RWPE1 (cell line): ENCODE measurements at regions not wholly inside any gene's neighbourhood (a gene's known extent, or its start where the extent isn't known, plus 50 kb on each side); places are given as distances from the start of the nearest gene placed in this dataset.

Source experiments
- CTCF ChIA-PET: fragments of 350-600 bp; sonication (Branson Sonifier 250); formaldehyde crosslinking; extraction: SDS; loops from one replicate; lab custom pipeline; 2021; lab: Yijun Ruan, JAX
- POLR2A ChIA-PET: fragments of 400-600 bp; formaldehyde crosslinking; extraction: SDS; loops from one replicate; lab custom pipeline; 2020; ENCODE audit warnings: antibody characterized with exemption; ENCODE audit not compliant: low non-redundant PET; lab: Yijun Ruan, JAX
- DNase-seq: peaks from one replicate; pipeline ENCODE4 v3.0.0; 2012; ENCODE audit warnings: low spot score
- H3K27ac ChIP-seq: fragments of 450-650 bp; 2 replicates; pipeline ENCODE4 v1.5.1; 2017
- TF ChIP-seq, protein P1 (sequence below): fragments of 450-650 bp; conservative IDR thresholded peaks from 2 replicates; pipeline ENCODE4 v1.5.1; 2017; ENCODE audit warnings: low read depth, mild to moderate bottlenecking

DNA sequence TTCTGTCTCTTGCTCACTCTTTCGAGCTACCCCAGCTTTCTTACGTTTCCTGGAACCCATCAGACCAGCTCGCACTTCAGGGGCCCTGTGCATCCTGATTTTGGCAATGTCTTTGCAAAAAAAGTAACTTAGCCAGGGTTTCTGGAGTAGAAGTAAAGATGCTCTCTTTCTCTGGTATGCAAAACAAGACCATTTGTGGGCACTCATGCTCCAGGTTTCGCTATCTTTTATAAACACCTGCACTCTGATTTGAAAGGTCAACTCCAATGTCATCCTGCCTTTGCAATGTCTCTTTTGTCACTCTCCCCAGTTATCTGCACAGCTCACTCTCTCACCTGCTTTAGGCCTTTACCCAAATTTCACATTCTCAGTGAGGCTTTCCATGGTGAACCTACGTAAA lies 869.1 kb downstream of the QKI start:
- POLR2A ChIA-PET: no interaction called here
- H3K27ac ChIP-seq: no peak overlapping the region
- TF ChIP-seq, protein P1, sequence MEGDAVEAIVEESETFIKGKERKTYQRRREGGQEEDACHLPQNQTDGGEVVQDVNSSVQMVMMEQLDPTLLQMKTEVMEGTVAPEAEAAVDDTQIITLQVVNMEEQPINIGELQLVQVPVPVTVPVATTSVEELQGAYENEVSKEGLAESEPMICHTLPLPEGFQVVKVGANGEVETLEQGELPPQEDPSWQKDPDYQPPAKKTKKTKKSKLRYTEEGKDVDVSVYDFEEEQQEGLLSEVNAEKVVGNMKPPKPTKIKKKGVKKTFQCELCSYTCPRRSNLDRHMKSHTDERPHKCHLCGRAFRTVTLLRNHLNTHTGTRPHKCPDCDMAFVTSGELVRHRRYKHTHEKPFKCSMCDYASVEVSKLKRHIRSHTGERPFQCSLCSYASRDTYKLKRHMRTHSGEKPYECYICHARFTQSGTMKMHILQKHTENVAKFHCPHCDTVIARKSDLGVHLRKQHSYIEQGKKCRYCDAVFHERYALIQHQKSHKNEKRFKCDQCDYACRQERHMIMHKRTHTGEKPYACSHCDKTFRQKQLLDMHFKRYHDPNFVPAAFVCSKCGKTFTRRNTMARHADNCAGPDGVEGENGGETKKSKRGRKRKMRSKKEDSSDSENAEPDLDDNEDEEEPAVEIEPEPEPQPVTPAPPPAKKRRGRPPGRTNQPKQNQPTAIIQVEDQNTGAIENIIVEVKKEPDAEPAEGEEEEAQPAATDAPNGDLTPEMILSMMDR: no peak
- no peak for DNase-seq
- CTCF ChIA-PET: no interaction called here

DNA sequence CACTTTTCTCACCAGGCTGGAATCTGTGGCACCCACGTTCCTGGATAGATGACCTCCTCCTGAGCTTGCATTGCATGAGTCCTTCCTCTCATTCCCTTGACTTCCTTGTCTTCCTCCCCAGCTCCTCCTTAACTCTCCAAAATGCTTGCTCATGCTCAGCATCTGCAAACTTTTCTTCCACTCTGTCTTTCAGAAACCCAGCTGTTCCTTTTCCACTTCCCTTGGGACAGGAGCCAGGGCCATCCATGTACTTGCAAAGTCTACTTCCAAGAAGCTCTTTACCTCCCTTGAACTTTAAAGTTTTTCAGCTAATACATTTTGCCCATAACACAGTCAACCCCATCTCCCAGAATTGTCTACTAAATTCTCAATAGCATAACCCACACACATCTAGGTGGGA lies 861.7 kb downstream of the QKI start:
- no peak overlapping the region for H3K27ac ChIP-seq
- POLR2A ChIA-PET: no interaction called here
- DNase-seq: no peak
- TF ChIP-seq, protein P1: no peak
- CTCF ChIA-PET: no interaction called here

DNA sequence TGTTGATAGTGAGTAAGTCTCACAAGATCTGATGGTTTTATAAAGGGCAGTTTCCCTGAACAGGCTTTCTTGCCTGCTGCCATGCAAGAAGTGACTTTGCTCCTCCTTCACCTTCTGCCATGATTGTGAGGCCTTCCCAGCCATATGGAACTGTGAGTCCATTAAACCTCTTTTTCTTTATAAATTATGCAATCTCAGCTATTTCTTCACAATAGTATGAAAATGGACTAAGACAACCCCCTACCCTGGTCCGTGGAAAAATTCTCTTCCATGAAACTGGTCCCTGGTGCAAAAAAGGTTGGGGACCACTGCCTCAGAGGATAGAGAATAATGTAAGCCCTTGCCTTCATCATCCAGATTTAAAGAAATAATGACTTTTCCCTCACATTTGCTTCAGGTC lies 861.3 kb downstream of the QKI start:
- TF ChIP-seq, protein P1: no peak
- CTCF ChIA-PET: no interaction called here
- no peak for DNase-seq
- POLR2A ChIA-PET: no interaction called here
- H3K27ac ChIP-seq: no peak overlapping the region

DNA sequence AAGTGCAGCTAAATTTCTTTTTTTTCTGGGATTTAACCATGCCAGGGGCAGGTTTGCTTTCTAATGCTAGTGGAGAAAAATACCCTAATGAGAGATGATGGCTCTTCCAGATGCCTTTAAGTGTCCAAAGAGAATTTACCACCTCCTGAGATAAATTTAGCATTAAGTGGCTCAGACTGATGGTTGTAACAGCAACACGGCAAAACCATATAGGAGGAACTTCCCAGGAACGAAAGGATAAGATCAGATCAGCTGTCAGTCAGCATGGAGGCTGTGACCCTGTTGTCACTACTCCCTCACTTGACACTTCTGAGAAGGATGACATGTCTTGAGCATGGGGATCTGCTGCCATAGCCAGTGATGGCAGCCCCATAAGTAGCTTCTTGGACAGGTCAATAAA lies 860.0 kb downstream of the QKI start:
- no peak overlapping the region for H3K27ac ChIP-seq
- ChIA-PET POLR2A (no interaction called here), CTCF (interaction anchor here (0.7 kb wide), 1 partner anchor 19 kb away, joined by 3 read pairs; no protein-coding TSS in a partner anchor)
- TF ChIP-seq, protein P1: no peak
- no peak for DNase-seq

DNA sequence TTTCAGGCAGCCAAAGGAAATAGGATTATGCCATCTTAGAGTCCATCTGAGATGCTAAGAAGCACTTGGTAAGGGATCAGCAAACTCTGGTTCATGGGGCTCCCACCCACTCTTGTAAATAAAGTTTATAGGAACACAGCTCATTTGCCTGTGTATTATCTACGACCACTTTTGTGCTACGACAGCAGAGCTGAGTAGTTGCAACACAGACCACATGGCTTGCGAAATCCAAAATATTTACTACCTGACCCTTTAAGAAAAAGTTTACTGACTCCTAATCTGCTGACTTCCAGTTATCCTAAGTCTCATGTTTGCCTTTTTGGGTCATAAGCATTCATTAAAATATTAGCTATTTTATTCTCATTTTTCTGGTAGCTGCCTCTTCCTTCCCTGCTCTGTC lies 859.0 kb downstream of the QKI start:
- TF ChIP-seq, protein P1: no peak
- POLR2A ChIA-PET: no interaction called here
- CTCF ChIA-PET: interaction anchor here (0.6 kb wide), 1 partner anchor 18 kb away, joined by 3 read pairs; no protein-coding TSS in a partner anchor

DNA sequence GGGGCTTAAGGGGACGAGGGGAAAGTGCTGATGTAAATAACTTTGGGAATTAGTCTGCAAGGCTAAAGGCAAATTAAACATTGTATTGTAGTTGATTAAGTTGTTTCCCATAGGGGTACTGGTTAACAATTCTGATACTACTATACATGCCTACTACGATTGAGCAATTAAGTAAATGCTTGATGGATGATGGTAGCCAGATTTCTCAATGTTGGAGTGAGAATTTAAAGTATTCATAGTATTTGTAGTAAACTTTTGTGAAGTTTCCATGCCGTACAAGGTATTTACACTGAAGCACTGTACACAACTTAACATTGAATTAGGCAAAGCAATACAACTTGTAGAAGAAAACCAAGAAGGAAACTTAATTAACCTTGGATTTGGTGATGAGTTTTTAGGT lies 852.3 kb downstream of the QKI start:
- ChIA-PET CTCF (no interaction called here), POLR2A (no interaction called here)
- TF ChIP-seq, protein P1: no peak
- H3K27ac ChIP-seq: no peak overlapping the region
- DNase-seq: no peak

More for the DNA sequence above, 859.0 kb downstream of the QKI start:
- no peak for DNase-seq
- no peak overlapping the region for H3K27ac ChIP-seq

DNA sequence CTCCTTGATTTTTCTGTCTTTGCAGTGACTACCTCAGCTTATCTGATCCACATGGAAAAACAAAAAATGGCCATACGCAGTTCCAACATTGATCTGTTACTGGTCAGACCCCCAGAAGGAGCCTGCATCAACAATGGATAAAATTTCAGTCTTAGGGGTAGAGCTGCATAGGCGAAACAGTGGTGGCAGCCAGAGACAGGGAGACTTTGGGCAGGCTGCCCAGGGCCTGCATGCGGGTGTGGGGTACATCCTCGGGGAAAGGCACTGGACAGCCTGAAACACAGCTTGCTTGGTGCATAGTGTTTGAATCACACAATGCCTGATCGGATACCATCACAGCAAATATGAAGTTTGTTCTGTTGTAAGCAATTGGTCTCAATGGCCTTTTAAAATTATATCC lies 847.8 kb downstream of the QKI start:
- CTCF ChIA-PET: interaction anchor here (0.7 kb wide), 1 partner anchor 952 kb away, joined by 4 read pairs; no protein-coding TSS in a partner anchor
- POLR2A ChIA-PET: no interaction called here
- H3K27ac ChIP-seq: no peak overlapping the region
- TF ChIP-seq, protein P1: no peak
- DNase-seq: no peak
